Right ventricle myocardium superior (tissue), 1 donor: ENCODE measurements at regions not wholly inside any gene's neighbourhood (a gene's known extent, or its start where the extent isn't known, plus 50 kb on each side); places are given as distances from the start of the nearest gene placed in this dataset.

Experiments
- ATAC-seq: fragments of 200-7000 bp; cut with Tn5 transposase; one replicate; pipeline ENCODE4 v1.9.1; 2020; ENCODE audit warnings: mild to moderate bottlenecking; ENCODE audit not compliant: poor library complexity
- DNase-seq: peaks from one replicate; pipeline ENCODE4 v3.0.0-alpha.2; 2020
- intact Hi-C: fragments of 100-400 bp; cut with DNase I; formaldehyde crosslinking; loops from one replicate; pipeline ENCODE4 v1.11.2; 2022
- donor health status: DM: no; HTN: yes; CAD: no; lungs with severe emphysema.

DNA sequence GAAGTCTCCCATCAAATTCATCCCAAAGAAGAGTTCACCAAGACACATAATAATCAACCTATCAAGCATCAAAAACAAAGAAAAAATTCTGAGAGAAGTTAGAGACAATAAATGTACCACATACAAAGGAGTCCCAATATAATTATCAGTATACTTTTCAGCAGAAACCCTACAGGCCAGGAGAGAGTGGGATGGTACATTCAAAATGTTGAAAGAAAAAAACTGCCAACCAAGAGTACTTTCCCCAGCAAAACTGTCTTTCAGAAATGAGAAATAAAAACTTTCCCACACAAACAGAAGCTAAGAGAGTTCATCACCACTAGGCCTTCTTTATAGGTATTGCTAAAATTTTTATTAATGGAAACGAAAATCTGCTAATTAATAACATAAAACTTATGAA lies 164.4 kb upstream of the LNX1 start:
- DNase-seq (no peak), ATAC-seq (no peak)
- intact Hi-C loops = no loop called here

DNA sequence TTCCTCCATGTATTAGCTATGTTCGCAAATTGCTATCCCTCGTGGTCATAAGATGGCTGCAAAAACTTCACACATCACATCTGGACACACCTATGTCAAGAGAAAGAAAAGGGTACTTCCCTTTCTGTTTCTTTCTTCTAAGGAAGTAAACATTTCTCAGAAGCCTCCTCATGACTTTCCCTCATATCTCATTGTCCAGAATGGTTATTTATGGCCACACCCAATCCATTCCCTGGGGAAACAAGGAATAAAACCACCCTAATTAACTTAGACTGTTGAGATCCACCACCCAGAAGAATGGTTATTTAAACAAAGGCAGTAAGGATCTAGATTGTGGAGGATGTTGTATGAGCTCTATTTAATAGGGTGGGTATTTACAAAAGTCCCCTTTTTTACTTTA lies 160.8 kb upstream of the LNX1 start:
- DNase-seq = no peak
- ATAC-seq = no peak
- intact Hi-C loops = no loop called here

DNA sequence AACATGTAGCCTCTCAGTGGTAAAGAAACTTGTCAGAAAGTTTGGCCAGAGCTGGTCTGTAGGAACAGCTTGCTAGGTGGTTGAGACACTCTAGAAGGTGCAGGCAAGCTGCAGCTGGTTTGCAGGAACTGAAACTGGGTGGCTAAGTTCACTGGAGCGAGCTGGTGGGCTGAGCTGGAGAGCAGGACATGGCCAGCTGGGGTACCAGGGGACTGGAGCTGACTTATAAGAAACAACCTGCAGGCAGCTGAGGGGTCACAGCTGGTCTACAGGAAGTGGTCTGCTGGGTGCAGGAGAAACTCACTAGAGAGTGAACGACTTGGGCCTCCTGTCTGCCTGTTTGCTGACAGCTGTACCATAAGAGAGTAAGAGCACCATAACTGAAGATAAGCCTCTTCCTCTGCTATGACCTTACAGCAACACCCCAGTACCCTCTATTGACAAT lies 157.1 kb upstream of the LNX1 start:
- intact Hi-C loops = no loop called here
- no peak for ATAC-seq

DNA sequence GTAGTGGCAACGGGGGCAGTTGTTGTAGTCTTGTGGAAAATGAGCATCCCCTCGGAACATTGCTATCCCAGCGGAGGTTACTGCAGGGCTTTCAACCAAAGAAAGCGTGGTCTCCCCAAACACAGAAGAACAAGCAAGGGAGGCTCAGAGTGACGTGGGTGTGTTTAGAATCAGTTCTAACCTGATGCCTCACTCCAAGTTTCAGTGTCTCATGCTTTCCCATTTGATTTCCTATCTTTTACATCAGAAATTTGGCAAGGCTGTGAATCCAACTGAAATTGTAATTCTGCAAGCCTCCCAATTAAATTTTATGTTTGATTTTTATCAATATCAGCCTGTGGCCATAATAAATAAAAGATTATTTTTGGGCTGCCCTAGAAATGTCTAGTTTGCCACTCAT lies 156.1 kb upstream of the LNX1 start:
- intact Hi-C loops = no loop called here
- ATAC-seq (no peak), DNase-seq (no peak)

More for the DNA sequence above, 157.1 kb upstream of the LNX1 start:
- no peak for DNase-seq

DNA sequence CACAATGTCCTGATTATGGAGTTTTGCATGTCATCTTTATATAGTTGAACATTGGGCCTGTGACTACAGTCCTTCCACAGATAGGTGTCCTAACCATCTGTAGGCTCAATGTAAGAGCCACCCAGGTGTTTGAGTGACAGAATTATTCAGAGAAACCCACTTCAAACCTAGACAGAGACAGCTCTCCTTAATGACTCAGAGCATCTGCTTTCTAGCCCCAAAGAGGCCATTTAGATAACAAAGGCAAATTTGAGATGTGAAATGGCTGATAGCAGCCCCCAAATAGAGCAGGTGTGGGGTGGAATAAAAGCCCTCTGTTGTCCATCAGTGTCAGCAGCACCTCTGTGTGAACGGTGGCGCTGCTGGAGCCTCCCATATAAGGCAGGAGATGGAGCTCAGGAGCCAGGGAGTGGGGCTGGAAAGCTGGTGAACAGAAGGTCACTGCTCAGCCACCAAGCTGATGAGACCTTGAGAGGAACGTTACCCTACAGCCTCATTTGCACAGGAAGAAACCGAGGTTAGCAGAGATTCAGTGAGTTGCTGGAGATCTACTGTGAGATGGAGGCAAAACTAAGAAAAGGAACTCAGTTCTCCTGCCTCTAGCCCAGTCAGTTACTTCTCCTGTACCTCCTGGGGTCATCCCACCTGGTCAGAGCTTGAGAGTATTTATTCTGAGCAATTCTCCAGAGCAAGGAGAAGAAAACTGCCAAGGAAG lies 153.3 kb upstream of the LNX1 start:
- intact Hi-C loops = no loop called here
- DNase-seq (no peak), ATAC-seq (no peak)

DNA sequence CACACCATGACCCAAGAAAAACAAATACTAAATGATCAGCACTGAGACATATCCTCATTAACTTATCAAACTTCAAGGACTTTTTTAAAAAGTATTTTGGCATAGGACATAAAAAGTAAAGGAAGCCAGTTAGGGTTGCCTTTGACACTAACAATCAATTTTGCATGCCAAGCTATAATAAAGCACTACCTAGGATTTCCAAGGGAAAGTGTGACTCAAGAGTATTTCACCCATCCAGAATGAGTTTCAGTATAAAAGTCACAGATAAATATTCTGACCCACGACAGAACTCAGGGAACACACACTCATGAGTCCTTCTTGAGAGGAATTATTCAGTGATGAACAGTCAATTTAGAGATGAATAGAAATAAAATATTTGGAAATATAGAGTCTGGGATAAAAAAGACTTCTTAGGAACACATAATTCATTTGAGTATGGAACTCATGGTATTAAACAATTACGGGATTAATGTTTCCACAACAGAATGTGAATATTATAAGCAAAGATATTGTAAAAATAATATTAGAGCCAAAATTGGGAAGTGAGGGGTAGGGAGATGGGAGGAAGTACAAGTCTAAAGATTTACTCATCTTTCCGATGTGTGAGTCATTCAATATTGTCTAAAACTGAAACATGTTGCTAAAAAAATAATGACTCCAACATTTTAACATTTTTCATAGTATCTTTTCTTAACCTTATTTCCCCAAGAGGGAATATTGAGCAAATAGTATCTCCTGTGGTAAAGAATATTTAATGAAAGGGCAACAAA lies 143.5 kb upstream of the LNX1 start:
- intact Hi-C loops = no loop called here
- DNase-seq = no peak
- no peak for ATAC-seq

DNA sequence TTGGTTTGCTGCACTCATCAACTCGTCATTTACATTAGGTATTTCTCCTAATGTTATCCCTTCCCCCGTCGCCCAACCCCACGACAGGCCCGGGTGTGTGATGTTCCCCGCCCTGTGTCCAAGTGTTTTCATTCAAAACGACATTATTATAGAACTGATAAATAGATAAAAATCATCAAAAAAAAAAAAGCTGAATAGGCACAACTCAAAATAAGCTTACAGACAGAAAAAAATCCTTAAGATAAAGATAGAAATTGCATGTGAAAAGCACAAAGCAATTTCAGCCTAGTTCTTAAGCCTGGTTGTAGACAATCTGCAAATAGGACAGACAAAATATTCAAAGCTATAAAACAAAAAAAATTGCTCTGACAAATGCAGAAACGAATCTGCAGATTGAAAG lies 142.9 kb upstream of the LNX1 start:
- ATAC-seq (no peak), DNase-seq (no peak)
- intact Hi-C loops = no loop called here

DNA sequence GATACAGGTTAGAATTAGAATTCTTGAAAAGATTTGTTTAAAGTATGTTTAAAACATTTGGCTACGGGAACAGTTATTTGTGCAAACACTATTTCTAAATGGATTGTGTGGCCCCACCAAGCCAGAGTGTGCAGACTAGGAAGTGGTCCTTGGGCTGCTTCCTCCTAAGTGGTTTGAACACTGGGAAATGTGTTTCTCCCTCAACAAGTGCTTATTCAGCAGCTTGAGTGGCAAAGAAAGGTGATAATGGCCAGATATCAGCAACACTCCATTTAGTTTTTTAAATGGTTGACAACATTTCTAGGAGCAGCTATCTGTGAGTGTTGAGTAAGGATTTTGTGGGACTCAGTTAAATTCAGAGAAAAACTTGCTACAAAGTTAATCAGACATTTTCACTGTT lies 141.4 kb upstream of the LNX1 start:
- intact Hi-C loops = no loop called here
- no peak for ATAC-seq
- no peak for DNase-seq

DNA sequence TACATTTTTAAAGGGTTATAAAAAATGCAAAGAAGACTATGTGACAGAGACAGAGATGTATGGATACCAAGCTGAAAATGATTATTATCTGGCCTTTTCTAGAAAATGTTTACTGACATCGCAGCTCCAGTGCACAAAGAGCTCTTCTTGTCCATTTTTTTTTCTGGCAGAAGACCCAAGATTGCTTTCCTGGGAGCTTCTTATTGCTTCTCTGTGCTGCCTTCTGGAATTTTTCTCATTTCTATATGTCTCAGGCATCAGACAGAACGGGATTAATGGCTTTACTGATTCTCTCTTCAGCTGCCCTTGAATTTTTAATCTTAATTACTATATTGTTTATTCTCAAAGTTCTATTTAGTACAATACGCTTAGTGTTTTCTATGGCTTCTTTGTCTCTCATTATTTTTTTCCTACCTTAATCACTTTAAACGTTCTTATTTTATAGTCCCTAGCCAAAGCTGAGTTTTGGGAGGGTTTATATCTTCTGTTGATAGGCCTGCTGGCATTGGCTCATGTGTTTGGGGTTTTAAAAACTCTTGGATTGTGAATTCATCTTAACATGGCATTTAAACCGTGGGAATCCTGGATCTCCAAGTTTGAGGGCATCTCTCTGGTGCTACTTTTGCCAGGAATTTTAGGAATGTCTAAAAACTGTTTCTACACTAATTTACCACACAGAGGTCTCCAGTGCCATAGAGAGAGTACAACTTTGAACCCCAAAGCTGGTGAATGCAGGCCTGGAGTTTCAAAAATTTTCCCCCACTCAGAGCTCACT lies 138.9 kb upstream of the LNX1 start:
- DNase-seq = no peak
- intact Hi-C loops = no loop called here
- no peak for ATAC-seq

DNA sequence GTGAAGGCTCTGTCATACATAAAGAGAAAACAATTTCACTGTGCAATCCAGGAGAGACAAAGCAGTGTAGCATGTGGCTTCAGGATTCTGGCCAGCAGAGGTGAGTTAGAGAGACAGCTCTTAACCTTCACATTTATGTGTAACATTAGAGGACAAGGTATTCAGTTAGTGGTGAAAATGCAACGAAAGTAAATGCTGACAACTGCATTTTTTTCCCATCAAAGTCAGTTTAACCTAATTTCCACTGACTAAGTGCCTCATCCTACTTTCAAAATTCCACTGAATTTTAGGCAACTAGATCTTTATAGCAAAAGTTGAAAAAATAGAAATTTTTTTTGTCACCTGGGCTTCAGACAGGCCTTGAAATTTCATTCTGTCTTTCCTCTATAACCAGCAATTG lies 130.8 kb upstream of the LNX1 start:
- ATAC-seq (no peak), DNase-seq (no peak)
- intact Hi-C loops = no loop called here

DNA sequence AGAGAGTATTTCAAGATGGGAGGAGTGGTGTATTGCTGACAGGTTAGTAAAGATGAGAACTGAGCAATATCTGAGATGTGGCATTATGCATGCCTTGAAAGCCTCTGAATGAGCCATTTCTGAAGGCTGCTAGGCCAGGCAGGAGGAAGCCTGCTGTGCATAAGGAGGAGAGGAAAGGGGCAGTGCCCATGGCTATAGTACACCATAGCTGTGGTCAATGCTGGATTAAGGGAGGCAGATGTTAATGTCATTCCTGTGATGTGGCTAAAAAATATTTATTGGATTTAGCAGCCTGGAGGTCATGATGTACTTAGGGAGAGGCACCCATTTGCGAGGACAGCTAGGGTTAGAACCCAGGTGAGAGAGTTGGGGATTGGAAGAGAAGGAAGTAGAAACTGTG lies 130.0 kb upstream of the LNX1 start:
- intact Hi-C loops = no loop called here
- DNase-seq (no peak), ATAC-seq (no peak)

DNA sequence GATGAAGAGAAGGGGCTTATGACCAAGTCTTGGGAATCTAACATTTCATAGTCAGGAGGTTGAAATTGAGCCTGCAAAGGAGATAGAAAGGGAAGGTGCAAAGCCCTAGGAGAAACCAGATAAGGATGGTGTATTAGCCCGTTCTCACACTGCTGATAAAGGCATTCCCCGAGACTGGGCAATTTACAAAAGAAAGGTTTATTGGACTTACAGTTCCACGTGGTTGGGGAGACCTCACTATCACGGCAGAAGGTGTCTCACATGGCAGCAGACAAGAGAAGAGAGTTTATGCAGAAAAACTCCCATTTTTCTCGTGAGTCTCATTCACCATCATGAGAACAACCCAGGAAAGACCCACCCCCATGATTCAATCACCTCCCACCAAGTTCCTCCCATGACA lies 129.5 kb upstream of the LNX1 start:
- ATAC-seq (no peak), DNase-seq (no peak)
- intact Hi-C loops = no loop called here

DNA sequence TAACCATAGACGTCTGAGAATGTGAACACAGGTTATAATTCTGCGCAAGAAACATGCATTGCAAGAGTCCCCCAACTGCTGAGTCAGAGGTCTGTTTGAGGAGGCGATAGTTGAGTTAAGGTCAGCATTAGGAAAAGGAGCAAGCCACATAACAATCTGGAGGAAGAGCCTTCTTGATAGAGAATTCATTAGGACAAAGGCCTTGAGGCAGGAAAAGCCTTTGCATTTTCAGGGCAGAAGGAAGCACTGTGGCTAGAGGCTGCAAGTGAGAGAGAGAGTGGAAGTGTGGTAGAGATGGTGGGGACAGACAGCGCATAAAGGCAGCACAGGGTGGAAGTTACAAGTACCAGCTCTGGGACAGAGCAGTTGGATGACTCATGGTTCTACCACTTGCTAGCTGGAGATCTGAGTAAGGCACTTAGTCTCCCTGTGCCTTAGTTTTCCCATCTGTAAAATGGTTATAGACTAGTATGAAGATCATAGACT lies 125.8 kb upstream of the LNX1 start:
- intact Hi-C loops = no loop called here
- ATAC-seq = peak; percentile 39

DNA sequence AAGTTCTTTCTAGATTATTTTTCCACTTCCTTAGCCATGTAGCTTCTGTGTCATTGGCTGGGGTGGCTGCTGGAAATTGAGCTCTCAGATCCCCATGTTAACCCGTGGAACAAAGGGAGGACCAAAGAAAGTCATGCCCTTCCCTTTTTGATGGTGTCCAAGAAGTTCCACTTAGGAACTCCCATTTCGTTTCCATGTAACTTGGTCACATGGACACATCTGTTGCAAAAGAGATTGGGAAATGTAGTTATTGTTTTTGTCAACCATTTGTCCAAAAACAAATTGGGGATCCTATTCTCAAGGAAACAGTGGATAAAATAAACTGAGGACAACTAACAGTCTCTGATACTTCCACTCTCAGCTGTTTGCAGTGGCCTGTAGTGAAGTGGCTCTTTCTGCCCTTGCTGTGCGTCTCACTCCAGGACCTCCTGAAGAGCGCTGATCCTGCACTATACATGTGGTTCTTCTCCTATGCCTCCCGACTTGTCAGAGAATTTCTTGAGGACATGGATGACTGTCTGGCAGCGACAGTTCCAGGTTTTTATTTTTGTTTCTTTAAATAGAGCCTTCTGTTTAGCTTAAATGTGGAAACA lies 125.3 kb upstream of the LNX1 start:
- DNase-seq (no peak), ATAC-seq (peak; percentile 39)
- intact Hi-C loops = no loop called here

More for the DNA sequence above, 125.8 kb upstream of the LNX1 start:
- DNase-seq = no peak

DNA sequence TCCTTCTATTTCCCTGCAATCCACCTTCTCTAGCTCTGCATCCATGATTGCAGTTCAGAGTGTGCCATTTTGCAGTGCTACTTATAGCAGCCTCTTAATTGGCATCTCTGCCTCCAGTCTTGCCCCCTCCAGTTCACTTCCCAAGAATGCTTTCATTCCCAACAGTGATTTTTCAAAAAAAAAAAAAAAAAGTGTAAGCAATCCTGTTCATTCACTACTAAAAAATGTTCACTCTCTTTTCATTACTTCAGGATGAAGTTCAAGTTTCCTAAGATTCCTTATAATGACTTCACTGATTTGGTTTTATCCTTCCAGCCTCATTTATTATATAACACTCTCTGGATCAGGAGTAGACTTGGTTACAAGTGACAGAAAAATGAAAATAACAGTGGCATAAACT lies 124.7 kb upstream of the LNX1 start:
- DNase-seq (no peak), ATAC-seq (no peak)
- intact Hi-C loops = no loop called here

DNA sequence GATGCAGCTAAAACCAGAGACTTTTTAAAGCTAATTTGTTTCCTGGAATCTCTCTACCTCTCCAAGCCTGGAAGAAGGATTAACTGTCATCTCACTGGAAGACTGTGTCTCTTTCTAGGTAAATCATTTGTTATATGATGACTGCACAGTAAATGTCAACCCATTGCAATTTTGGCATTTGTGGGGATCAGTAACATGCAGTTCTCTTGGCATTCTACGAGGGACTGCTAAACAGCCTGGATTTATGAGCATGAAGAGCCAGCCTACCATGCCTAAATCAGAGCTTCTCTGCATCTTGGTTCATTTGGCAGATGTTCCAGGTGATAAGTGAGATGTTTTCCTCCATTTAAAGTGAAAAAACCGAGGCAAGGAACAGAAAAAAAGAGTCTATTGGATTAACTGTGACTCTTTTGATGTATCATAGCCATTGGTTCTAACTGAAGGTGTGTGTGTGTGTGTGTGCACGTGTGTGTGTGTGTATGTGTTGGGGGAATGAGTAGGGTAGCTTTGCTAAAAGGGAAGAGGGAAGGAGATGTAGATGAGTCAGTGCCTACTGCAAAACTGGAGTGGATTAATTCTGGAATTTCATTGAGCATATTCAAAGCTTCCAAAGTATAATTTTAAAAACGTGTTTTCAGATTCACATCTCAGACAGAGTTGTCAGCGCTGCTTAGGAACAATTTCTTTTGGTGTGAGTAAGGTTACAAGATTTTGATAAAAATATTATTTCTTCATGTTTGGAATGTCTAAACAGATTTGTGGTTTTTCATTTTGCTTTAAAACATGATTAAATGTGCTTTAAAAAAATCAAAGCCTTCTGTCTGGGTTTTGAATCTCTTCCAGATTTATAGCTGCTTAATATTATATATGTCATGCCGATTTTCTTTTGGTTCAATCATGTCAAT lies 123.2 kb upstream of the LNX1 start:
- intact Hi-C loops = no loop called here
- DNase-seq (no peak), ATAC-seq (no peak)

DNA sequence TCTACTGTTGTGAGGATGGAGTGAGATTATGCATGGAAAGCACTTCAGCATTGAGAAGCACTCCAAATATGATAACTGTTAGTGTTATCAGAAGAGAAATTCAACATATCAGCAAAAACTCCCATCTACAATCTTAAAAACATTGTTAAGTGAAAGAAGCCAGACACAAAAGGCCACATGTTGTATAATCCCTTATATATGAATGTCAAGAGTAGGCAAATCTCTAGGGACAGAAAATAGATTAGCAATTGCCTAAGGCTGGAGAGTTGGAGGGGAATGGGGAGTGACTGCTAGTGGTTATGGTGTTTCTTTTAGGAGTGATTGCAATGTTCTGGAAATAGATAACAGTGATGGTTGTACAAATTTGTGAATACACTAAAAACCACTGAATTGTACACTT lies 122.5 kb upstream of the LNX1 start:
- DNase-seq (no peak), ATAC-seq (no peak)
- intact Hi-C loops = no loop called here

DNA sequence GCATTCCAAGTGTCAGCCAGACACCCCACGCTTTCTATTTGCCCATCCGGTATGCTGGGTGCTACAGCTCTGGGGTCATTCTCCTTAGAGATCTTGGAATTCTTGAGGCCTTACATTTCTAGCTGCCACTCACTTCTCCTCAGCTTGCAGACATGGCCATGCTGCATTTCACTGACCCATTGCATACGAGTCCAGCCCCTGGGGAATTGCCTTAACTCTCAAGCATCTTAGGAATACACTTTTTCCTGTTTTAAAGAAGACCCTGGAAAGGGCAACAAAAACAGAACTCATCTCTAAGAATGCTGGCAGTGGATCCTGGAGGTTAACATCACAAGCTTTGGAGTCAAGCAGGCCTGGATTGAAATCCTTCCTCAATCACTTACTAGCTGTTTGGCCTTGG lies 122.0 kb upstream of the LNX1 start:
- intact Hi-C loops = no loop called here
- DNase-seq (no peak), ATAC-seq (no peak)
